Stimulated activated CD4-positive, alpha-beta T cell treated with anti-CD3 and anti-CD28 coated beads, Interleukin-12 subunit alpha, Interleukin-12 subunit beta, amount 100 ng/mL, for 4 hours (primary cell): ENCODE measurements at regions not wholly inside any gene's neighbourhood (a gene's known extent, or its start where the extent isn't known, plus 50 kb on each side); places are given as distances from the start of the nearest gene placed in this dataset.

Source experiments
- DNase-seq: peaks from one replicate; pipeline ENCODE4 v3.0.0-alpha.2; 2020

GRCh38 chr6:140923048-140923447 lies 1209.7 kb upstream of the GJE1 start:
- DNase-seq, result no peak

DNA sequence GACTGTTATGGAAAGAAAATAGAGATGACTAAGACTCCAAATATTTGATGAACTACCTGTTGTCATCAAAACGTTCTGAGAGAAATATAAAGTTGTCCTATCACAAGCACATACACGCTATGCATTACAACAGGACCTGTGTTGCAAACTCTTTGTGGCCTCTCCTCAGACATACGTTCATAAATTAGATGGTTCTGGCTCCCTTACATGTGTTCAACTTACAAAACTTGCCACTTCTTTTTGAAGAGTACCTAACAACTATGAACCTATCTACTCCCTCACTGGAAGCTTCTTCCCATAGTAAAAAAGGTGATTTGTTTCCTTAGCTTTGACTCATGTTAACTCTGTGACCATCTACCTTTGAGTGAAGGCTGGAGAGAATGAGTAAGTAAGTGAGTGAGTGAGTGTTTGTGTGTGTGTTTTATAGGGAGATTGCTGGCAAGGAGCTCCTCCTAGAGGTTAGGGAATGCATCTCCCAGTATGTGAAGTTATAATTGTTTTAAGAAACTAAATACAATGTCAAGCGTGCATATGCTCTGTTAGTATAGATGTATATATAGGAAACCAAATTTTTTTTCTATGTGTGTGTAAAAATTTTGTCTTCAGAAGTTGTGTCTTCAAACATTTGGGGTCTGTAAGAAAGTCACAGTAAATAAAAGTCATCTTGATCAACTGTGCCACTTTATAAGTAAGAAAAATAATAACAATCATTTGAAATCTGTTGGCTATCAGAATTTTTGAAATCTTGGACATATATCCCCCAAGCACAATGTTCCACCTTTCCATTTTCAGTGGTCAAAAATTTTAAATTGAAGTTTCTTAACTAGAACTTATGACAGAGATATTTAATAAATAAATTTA lies 1211.1 kb upstream of the GJE1 start:
- no peak for DNase-seq

DNA sequence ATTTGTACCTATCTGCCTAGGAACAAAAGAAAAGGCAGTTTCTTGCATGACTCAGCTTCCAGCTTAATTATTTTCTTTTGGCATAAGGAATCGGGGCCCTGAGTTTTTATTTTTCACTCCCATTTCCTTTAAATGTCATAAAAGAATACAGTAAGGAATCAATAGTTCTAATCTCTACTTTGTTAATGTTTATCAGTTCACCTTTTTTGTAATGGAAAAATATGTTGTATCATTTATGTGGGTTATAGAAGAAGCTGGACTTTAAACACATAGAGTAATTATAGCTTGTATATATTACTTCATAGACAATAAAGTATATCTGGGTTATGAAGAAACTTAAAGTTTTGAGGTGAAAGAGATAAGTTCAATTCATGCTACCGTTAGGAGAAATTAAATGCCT lies 1214.8 kb upstream of the GJE1 start:
- no peak for DNase-seq

DNA sequence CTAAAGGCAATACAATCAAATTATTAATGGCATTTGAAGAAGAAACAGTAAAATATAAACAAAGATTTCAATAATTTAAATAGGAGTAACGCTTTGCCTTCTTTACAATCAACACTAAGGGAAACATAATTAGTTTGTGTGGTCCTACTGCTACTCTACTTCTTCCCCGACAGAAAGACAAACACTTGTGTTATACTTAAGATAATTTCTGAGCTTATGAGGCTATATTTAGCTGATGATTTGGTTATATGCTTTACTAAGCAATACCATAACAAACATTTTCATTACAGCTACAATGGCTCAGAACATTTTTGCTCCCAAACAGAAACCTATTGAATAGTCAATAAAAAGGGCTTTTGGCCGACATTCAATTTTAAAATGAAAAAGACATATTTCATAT lies 1217.2 kb upstream of the GJE1 start:
- DNase-seq, result no peak

DNA sequence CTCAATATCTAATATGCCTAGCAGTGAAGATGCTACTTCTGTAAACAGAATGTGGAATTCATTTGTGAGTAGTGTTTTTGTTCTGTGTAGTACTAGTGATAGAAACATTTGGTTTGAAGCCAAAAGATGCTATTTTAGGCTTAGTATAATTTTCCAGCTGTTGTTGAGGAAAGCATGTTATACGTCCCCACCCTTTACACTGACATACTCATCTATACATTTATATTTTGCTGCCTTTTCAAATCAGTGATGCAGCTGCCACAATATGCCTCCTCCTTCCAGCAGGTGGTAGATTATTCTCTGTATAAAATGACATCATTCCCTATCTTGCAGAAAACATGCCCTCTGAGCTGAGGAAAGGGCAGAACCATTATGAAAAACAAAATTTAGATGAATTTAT lies 1217.6 kb upstream of the GJE1 start:
- DNase-seq, result no peak

DNA sequence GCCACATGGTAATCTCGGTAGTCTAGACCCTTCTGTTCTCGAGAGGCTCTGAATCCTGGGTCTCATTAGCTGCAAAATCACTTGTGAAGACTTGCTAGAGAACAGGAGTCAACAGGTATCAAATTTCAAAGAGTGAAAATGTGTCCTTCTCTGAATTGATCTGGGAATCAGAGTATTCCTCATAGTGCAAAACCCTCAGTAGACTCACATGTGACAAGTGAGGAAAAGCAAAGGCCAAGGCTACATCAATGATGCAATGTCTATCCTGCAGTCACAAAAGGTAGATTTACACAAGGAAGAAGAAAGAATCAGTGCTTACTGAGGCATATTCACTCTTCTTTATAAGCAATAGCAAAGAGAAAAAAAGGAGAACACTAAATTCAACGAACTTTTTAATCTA lies 1220.0 kb upstream of the GJE1 start:
- no peak for DNase-seq

- no peak for DNase-seq
Measured at GRCh38 chr6:140909625-140910024, 1223.1 kb upstream of the GJE1 start.

DNA sequence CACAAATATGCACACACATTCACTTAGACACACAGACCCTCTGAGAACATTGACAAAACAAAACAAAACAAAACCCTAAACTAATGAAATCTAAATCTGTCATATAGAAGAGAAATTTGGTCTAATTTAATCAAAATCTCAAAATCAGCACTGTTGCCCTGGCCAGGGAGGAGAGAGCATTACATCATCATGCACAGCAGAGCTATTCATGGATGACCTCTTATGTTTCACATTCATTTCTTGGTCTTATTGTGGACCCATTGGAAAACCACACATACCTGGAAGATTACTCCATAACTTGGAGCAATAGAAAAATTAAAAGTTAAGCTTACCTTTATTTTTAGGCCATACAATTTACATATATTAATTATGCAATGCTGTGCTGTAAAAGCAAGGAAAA lies 1223.6 kb upstream of the GJE1 start:
- no peak for DNase-seq

GRCh38 chr6:140908505-140908904 lies 1224.2 kb upstream of the GJE1 start:
- no peak for DNase-seq

DNA sequence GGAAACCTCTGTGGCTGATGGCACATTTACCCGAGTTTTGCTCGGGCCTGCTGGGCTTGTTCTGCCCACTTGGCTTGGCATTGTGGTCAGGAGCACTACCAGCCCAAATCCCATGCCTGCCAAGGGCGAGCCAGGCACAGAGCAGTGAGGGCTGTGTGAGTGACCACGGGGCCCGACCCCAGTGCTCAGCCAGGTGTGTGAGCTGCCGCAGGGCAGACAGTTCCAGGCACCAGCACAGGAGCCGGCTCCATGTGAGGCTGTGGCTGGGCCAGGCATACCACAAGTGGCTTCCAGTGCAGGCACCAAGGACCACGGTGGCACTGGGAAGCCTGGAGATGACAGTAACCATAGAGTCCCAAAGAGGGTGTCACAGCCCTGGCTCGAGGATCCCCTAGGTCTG lies 1225.5 kb upstream of the GJE1 start:
- no peak for DNase-seq

GRCh38 chr6:140905724-140906123 lies 1227.0 kb upstream of the GJE1 start:
- DNase-seq, result no peak

- DNase-seq, result no peak
Measured at GRCh38 chr6:140905050-140905449, 1227.7 kb upstream of the GJE1 start.

DNA sequence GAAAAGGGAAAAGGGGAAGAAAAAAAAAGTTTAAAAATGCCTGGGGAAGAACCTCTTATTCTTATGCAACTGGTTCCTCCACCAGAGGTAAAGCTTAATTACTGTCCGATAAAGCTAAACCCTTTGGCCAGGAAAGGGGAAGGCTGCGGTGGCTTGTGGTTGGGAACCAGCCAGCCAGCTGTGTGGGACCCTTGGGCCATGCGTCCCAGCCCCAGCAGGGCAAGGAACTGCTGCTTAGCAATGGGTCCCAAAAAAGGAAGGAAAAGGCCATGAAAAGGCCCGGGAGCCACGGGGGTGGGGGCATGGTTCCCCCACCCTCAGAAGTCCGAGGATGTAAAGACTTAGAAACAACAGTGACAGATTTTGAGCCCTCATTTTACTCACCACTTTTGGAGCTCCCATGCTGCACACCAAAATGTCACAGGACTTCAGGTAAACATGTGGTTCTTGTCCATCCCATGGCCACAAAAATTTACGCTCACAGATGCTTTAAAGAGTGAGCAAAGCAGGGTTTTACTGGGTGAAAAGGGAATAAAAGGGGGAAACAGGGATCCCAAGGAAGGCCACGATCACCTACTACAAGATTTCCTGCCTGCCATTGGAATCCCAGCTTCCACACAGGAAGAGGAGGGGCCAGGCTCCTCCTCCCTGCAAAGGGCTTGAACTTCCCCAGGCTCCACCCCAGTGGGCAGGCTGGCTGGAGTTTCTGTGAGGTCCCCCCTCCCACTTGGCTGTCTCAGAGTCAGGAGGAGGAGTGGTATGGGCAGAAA lies 1234.7 kb upstream of the GJE1 start:
- DNase-seq, result no peak

- DNase-seq, result no peak
Measured at GRCh38 chr6:140897349-140897748, 1235.4 kb upstream of the GJE1 start.

- no peak for DNase-seq
Measured at GRCh38 chr6:140893432-140893831, 1239.3 kb upstream of the GJE1 start.

GRCh38 chr6:140879946-140880345 lies 1252.8 kb upstream of the GJE1 start:
- DNase-seq, result no peak

GRCh38 chr6:140874066-140874465 lies 1258.7 kb upstream of the GJE1 start:
- DNase-seq, result no peak

DNA sequence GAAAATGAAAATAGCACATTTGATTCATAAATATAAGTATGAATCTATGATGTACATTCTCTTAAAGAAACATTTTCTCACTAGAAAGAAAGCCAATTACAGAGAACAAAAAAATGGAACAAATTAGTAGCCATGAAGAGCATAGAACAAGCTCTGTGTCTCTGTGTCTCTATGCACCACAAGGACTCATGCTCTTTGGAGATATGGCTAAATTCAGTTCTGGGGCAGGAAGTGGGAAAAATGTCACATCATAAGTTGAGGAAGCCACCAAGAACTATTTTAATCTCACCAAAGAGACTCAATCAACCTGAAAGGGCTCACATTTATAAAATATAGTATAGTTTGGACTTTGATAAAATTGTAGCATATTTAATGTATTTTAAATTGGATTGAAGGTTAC lies 1259.8 kb upstream of the GJE1 start:
- no peak for DNase-seq

DNA sequence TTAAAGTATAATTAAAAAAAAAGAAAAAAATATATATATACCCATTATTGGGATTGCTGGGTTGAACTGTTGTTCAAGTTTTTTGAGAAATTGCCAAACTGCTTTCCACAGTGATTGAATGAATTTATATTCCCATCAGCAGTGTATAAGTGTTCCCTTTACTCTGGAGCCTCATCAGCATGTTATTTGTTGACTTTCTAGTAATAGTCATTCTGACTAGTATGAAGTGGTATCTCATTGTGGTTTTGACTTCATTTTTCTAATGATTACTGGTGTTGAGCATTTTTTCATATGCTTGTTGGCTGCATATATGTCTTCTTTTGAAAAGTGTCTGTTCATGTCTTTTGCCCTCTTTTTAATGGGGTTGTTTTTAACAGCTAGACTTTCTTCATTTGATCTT lies 1260.8 kb upstream of the GJE1 start:
- no peak for DNase-seq

- DNase-seq, result no peak
Measured at GRCh38 chr6:140867336-140867735, 1265.4 kb upstream of the GJE1 start.

GRCh38 chr6:140858381-140858971 lies 1274.2 kb upstream of the GJE1 start:
- no peak for DNase-seq

DNA sequence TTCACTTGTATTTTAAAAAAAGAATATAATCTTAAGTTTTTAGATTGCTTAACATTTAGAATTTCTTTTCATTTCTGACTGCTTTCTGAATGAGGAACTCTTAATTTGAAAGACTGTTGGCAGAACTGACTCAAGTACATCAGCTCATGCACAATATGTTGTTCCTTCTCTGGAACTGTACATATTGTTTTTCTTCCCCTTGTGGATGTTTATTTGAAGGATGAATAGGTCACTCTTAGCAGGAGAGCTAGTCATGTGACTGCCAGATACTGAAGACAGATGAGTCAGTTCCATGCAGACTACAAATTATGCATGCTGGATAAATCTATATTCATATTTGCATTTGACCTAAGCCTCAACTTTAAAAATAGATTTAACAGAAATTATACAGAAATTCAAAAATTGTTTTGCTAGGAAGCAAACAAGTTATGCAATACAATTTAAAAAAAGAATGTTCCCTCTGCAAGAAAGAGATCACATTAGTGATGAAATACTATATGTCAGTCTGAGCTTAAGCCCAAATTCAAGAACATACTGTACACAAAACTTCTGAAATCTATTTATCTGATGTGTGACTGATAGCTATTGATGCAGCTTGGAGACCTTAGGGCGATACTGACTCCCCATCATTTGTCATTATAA lies 1274.9 kb upstream of the GJE1 start:
- DNase-seq, result no peak

- no peak for DNase-seq
Measured at GRCh38 chr6:140855520-140855919, 1277.2 kb upstream of the GJE1 start.

- no peak for DNase-seq
Measured at GRCh38 chr6:140854318-140854717, 1278.4 kb upstream of the GJE1 start.
